ENCODE measurements at regions not wholly inside any gene's neighbourhood (a gene's known extent, or its start where the extent isn't known, plus 50 kb on each side); places are given as distances from the start of the nearest gene placed in this dataset.

GRCh38 chr2:16407358-16407757, 258.3 kb downstream of the CYRIA start:
- no peak for TF ChIP-seq CTCF (IDR thresholded peaks at IDR 0.05; ENCODE audit: insufficient read depth, low read length, poor library complexity, severe bottlenecking)

GRCh38 chr2:16406496-16407289, 258.9 kb downstream of the CYRIA start:
- TF ChIP-seq CTCF (IDR thresholded peaks at IDR 0.05; ENCODE audit: insufficient read depth, low read length, poor library complexity, severe bottlenecking): no peak
- no peaks in the 10 kb centered on the region for H3K27me3 ChIP-seq (replicated peaks; ENCODE audit: control insufficient read depth, insufficient read depth, low read length)
- H3K4me3 ChIP-seq (replicated peaks; ENCODE audit: low read depth, low read length): no peak overlapping the region
- DNase-seq (ENCODE audit: extremely low read depth, insufficient read length): no peak
- H3K36me3 ChIP-seq (ENCODE audit: control insufficient read depth, insufficient read depth, low read length): no peaks in the 10 kb centered on the region

More at GRCh38 chr2:16407358-16407757, 258.3 kb downstream of the CYRIA start:
- no peak for DNase-seq (ENCODE audit: extremely low read depth, insufficient read length)
- Histone ChIP-seq H3K36me3 (ENCODE audit: control insufficient read depth, insufficient read depth, low read length) (no peaks in the 10 kb centered on the region), H3K27me3 (replicated peaks; ENCODE audit: control insufficient read depth, insufficient read depth, low read length) (no peaks in the 10 kb centered on the region), H3K4me3 (replicated peaks; ENCODE audit: low read depth, low read length) (no peak overlapping the region)

GRCh38 chr2:16405551-16405950, 260.1 kb downstream of the CYRIA start:
- TF ChIP-seq CTCF (IDR thresholded peaks at IDR 0.05; ENCODE audit: insufficient read depth, low read length, poor library complexity, severe bottlenecking): no peak
- no peak for DNase-seq (ENCODE audit: extremely low read depth, insufficient read length)
- no peak overlapping the region for H3K4me3 ChIP-seq (replicated peaks; ENCODE audit: low read depth, low read length)
- no peaks in the 10 kb centered on the region for H3K36me3 ChIP-seq (ENCODE audit: control insufficient read depth, insufficient read depth, low read length)
- no peaks in the 10 kb centered on the region for H3K27me3 ChIP-seq (replicated peaks; ENCODE audit: control insufficient read depth, insufficient read depth, low read length)

GRCh38 chr2:16404551-16405300, 260.9 kb downstream of the CYRIA start:
- H3K27me3 ChIP-seq (replicated peaks; ENCODE audit: control insufficient read depth, insufficient read depth, low read length): no peaks in the 10 kb centered on the region
- no peak overlapping the region for H3K4me3 ChIP-seq (replicated peaks; ENCODE audit: low read depth, low read length)
- no peaks in the 10 kb centered on the region for H3K36me3 ChIP-seq (ENCODE audit: control insufficient read depth, insufficient read depth, low read length)
- DNase-seq (ENCODE audit: extremely low read depth, insufficient read length): no peak
- no peak for TF ChIP-seq CTCF (IDR thresholded peaks at IDR 0.05; ENCODE audit: insufficient read depth, low read length, poor library complexity, severe bottlenecking)

- no peak for DNase-seq (ENCODE audit: extremely low read depth, insufficient read length)
Measured at GRCh38 chr2:16404146-16404545, 261.5 kb downstream of the CYRIA start.

More at GRCh38 chr2:16404146-16404545, 261.5 kb downstream of the CYRIA start:
- TF ChIP-seq CTCF (IDR thresholded peaks at IDR 0.05; ENCODE audit: insufficient read depth, low read length, poor library complexity, severe bottlenecking): no peak
- H3K4me3 ChIP-seq (replicated peaks; ENCODE audit: low read depth, low read length): no peak overlapping the region
- no peaks in the 10 kb centered on the region for H3K27me3 ChIP-seq (replicated peaks; ENCODE audit: control insufficient read depth, insufficient read depth, low read length)
- no peaks in the 10 kb centered on the region for H3K36me3 ChIP-seq (ENCODE audit: control insufficient read depth, insufficient read depth, low read length)
